ENCODE measurements at regions not wholly inside any gene's neighbourhood (a gene's known extent, or its start where the extent isn't known, plus 50 kb on each side); places are given as distances from the start of the nearest gene placed in this dataset.

DNA sequence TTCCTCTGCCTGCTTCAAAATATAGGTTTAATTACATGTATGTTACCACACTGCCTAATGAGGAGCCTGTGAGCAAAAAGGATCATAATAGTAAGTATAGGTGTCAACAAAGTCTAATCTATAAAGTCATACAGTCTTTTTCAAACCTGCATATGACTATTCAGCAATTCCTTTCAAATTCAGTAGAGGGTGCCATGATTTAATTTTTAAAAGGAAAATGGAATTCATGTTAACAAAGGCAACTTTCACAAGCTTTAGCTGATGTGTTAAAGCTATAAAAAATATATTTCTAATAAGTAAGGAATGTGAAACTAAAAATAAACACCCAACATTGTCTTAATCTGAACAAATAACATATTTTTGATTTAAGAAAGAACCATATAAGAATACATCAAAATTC is 52.1 kb downstream of the MPP7 start:
- DNase-seq: peak; percentile 25

GRCh38 chr10:28250358-28250757 is 52.5 kb downstream of the MPP7 start:
- DNase-seq: no peak

GRCh38 chr10:28249512-28249911 is 53.4 kb downstream of the MPP7 start:
- DNase-seq: no peak

- DNase-seq: no peak
Observed at GRCh38 chr10:28248092-28248491, 54.8 kb downstream of the MPP7 start.

DNA sequence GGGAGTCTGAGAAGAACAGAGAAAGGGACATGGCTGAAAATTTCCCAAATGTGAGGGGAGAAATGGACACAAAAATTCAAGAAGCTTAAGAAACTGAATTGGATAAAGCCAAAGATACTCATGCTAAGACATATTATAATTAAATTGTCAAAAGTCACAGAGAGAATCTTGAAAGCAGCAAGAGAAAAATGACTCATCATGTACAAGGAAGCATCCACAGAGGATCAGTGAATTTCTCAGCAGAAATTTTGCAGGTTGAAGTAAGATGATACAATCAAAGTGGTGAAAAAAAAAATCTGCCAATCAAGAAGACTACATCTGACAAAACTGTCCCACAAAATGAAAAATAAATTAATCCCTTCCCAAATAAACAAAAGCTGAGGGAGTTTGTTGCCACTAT is 56.8 kb downstream of the MPP7 start:
- no peak for DNase-seq

DNA sequence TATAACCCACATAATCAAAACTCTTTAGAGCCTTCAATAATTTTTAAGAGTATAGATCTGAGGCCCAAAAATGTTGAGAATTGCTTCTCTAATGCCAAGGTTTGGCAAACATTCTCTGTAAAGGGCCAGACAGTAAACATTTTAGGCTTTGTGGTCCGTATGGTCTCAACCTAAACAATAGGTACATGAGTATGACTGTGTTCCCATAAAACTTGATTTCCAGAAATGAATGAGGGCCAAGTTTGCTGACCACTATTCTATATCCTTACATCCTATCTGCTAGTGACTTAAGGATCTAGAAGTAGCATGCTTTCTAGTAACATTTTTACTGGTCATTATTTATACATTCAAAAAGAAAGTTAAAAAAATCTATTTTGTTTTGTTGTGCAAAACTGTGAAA is 58.9 kb downstream of the MPP7 start:
- DNase-seq: no peak

DNA sequence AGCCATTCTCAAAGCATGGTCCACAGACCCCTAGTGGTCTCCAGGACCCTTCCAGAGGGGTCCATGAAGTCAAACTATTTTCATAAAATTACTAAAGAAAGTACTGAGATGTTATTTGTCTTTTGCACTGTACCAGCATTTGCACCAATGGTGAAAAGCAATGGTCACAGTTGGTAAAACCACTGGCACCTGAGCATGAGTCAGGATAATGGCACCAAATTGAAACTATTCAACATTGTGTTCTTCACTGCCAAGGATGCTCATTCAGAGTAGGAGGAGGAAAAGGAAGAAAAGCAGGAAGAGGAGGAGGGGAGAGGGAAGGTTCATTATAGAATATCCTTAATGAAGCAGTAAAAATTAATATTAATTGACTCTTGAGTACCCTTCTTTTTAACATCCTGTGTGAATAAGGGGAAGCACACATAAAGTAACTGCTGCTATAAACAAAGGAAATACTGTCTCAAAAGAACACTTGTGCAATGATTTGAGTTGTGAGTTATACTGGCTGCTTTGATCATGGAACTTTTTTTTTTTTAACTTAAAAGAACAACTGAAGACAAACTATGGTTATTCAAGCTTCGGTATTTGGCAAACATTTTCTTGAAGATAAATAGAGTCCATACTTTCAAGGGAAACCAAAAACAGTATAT is 60.2 kb downstream of the MPP7 start:
- DNase-seq: no peak

DNA sequence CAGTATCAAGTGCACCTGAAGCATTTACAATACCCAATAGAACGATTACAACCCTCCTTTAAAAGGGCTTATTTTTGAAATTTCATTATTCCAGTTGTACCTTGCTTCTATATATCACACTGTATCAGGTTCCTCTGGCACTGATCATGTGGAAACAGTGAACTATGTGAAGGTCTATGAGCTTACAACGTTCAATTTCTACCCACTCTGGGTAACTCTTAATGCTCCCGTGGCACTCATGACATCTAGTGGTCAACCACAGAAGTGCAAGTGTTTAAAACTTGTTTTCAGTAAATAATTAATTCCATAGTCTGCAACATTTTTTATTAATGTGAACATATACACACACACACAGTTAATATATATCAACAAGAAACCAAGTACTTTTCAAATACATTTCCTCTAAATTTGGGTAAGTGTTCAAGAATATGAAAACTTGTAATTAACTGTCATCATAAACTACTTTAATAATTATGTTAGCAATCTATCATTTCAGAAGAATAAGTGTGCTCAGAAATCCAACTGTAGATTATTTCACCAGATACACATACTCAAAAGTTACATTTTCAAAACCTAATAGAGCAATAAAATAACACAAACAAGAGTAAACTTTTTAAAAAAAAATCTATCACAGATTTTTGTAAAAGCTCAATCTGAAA is 61.0 kb downstream of the MPP7 start:
- DNase-seq: peak; percentile 48

DNA sequence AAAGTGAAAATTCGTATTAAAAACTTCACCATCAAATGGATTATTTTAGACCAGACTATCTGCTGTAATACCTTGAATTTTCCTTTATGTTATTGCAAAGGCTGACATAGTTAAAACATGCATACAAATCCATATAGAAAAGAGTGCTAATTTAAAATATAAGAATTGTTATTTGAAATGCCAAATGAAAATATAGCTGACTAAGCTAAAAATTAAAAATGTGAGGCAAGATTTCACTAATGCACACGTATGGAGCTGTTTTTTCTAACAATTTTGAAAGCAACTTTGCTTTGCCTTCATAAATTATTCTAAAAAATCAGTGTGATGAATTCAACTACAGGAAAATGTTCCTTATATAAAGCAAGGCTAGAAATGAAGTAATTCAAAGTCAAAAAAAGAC is 62.5 kb downstream of the MPP7 start:
- DNase-seq: no peak

DNA sequence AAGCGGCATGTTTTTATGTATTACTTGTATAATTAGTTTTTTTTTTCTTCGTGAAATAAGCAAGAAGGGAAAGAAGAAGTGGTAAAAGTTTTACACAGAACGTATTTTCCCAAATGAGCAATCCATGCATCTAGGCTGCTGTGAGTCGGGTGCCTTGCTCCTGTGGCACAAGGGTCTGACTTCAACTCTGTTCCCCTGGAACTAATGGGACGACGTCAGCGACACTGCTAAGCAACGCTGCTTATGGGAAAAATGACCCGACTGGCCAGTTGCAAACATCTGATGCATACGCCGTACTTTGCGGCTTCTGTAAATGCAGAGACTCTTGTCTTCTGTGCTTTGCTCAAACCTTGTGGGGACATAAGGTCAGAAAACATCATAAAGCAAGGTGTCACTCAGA is 66.3 kb downstream of the MPP7 start:
- no peak for DNase-seq

DNA sequence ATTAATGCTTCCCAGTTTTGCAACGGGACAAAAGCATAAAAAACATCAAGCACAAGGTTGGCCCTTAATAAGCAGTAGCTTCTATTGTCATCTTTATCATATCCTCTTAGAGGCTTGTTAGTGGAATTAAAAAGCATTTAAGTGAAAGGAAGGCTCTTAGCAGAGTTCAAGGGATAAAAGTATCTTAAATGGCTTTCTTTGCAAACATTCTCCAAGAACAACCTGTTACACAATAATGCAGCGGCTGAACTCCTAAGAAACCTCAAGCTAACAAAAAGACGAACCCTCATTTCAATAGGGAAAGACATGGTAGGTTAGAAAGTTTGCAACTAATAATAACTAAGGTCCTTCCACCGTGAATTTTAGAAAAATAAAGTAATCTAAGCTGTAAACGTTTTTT is 82.1 kb downstream of the MPP7 start:
- no peak for DNase-seq

- no peak for DNase-seq
Observed at GRCh38 chr10:28219251-28219650, 83.6 kb downstream of the MPP7 start.

DNA sequence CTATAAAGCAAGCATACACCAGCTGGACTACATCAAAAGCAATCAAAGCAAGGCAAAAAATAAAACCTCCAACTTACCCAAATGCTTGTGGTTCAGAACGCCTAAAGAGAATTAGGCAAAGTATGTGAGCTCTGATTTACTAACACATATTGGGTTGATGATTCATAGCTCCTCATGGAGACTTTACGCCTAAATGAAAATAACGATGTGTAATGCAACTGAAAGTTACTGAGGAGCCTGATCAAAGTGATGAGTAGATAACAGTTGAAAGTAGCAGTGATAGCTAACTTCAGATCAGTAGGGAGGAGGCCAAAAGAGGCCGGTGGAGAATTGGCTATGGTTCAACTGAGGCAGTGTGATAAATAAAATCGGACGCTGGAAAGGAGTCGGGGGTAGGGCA is 85.0 kb downstream of the MPP7 start:
- peak; percentile 50 for DNase-seq

- no peak for DNase-seq
Observed at GRCh38 chr10:28215930-28216329, 86.9 kb downstream of the MPP7 start.

GRCh38 chr10:28214219-28214618 is 88.6 kb downstream of the MPP7 start:
- DNase-seq: no peak

- DNase-seq: no peak
Observed at GRCh38 chr10:28211759-28212158, 91.1 kb downstream of the MPP7 start.

GRCh38 chr10:28207799-28208198 is 95.1 kb downstream of the MPP7 start:
- DNase-seq: no peak

GRCh38 chr10:28202941-28203352 is 99.9 kb downstream of the MPP7 start:
- DNase-seq: no peak

GRCh38 chr10:28201410-28202400 is 101.2 kb downstream of the MPP7 start:
- no peak for DNase-seq

- DNase-seq: no peak
Observed at GRCh38 chr10:28200775-28201174, 102.1 kb downstream of the MPP7 start.

- DNase-seq: no peak
Observed at GRCh38 chr10:28199941-28200340, 102.9 kb downstream of the MPP7 start.

- no peak for DNase-seq
Observed at GRCh38 chr10:28190196-28190595, 112.7 kb downstream of the MPP7 start.

GRCh38 chr10:28188526-28188925 is 114.3 kb downstream of the MPP7 start:
- no peak for DNase-seq

Data from activated CD4-positive, alpha-beta T cell treated with anti-CD3 and anti-CD28 coated beads, Interleukin-2, Interleukin-6, amounts not matched to agents 100 ng/mL and 50 ng/mL, durations not matched to agents 16 hours and 8 hours (primary cell).